Kidney epithelial cell (primary cell): ENCODE measurements at regions not wholly inside any gene's neighbourhood (a gene's known extent, or its start where the extent isn't known, plus 50 kb on each side); places are given as distances from the start of the nearest gene placed in this dataset.
"Not testable (repeated sequence)": the region's sequence is repeated elsewhere in the genome, so short reads cannot be mapped to it uniquely, and the experiment has no call there.

ENCODE experiments used
- DNase-seq: peaks from one replicate; pipeline ENCODE4 v3.0.0-alpha.2; 2010; ENCODE audit warnings: low read depth
- H3K27me3 ChIP-seq: 2 replicates; pipeline ENCODE4 v1.6.0; 2011; ENCODE audit warnings: low read length; ENCODE audit not compliant: control insufficient read depth, insufficient read depth
- H3K36me3 ChIP-seq: 2 replicates; pipeline ENCODE4 v1.5.1; 2011; ENCODE audit warnings: low read length; ENCODE audit not compliant: control insufficient read depth, insufficient read depth
- H3K4me3 ChIP-seq: 2 replicates; pipeline ENCODE4 v1.5.1; 2011; ENCODE audit warnings: low read depth, mild to moderate bottlenecking, control low read depth, low read length
- TF ChIP-seq, protein P1 (sequence below): IDR thresholded peaks from 2 replicates; pipeline ENCODE4 v1.5.1; 2011; ENCODE audit warnings: mild to moderate bottlenecking, moderate library complexity, low read length, control low read depth, inconsistent platforms; ENCODE audit not compliant: insufficient read depth, poor library complexity, severe bottlenecking

DNA sequence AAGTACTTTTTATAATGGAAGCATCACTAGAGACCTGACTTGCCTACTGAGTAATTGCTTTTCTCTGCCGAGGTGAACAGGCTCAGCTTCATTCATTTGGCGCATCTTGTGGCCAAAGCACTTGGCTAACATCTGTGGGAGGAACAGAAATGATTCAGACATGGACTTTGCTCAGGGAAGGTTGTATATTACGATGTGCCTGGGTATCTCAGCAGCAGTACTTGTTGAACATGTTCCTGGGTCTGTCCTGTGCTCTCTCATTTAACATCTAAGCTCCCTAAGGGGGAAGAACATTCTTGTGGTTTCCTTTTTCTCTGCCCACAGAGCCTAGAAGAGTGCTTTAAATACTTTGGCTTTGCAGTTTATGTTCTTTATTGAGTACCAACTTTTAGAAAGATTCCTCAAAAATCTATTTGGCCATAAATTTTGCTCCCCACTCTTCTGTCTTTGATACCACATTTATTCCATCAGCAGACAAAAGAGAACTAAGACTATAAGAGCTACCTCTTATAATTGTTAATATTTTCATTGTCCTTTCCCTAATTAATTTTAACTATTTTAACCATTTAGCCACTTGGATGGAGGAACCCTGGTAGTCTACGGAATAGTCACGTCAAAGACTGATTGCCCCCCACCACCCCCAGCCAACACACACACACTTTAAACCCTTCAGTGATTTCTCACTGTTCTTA lies 101.2 kb upstream of the EGLN3 start:
- Histone ChIP-seq H3K36me3 (no peaks in the 10 kb centered on the region), H3K27me3 (no peaks in the 10 kb centered on the region), H3K4me3 (no peak overlapping the region)
- peak; percentile 77 for DNase-seq
- TF ChIP-seq, protein P1, sequence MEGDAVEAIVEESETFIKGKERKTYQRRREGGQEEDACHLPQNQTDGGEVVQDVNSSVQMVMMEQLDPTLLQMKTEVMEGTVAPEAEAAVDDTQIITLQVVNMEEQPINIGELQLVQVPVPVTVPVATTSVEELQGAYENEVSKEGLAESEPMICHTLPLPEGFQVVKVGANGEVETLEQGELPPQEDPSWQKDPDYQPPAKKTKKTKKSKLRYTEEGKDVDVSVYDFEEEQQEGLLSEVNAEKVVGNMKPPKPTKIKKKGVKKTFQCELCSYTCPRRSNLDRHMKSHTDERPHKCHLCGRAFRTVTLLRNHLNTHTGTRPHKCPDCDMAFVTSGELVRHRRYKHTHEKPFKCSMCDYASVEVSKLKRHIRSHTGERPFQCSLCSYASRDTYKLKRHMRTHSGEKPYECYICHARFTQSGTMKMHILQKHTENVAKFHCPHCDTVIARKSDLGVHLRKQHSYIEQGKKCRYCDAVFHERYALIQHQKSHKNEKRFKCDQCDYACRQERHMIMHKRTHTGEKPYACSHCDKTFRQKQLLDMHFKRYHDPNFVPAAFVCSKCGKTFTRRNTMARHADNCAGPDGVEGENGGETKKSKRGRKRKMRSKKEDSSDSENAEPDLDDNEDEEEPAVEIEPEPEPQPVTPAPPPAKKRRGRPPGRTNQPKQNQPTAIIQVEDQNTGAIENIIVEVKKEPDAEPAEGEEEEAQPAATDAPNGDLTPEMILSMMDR = no peak

DNA sequence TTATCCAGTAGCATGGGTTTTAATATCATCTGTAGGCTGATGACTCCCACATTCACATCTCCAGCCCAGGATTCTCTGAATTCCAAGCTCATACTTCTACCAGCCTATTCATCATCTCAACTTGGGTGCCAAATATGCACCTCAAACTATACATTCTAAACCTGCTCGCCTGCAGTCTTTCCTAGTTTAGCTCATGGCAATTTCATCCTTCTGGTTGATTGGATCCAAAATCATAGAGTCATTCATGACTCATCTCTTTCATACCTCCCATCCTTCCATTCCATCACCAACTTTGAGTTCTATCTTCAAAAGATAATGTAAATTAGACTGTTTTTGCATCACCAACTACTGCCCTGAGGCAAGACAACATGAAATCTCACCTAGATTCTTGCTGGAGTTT lies 99.7 kb upstream of the EGLN3 start:
- no peak overlapping the region for H3K4me3 ChIP-seq
- TF ChIP-seq, protein P1 = no peak
- no peaks in the 10 kb centered on the region for H3K27me3 ChIP-seq
- no peaks in the 10 kb centered on the region for H3K36me3 ChIP-seq
- DNase-seq = no peak

DNA sequence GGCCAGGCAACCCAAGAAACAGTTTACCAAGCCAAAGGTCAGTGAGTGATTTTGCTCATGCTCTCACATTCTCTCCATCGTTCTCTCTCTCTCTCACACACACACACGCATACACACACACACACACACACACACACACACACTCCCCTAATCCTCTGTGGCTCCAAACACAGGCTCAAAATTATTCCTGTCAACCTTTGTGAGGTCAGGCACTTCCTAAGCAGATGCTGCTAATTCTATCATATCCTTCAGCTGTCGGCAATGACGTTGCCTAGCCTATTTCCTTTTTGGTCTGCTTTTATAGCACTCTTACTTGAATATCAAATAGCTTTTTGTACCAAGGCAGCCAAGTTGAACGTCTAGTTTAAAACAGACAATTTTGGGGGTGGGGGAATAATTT lies 98.9 kb upstream of the EGLN3 start:
- TF ChIP-seq, protein P1 = no peak
- Histone ChIP-seq H3K4me3 (no peak overlapping the region), H3K27me3 (no peaks in the 10 kb centered on the region), H3K36me3 (no peaks in the 10 kb centered on the region)
- DNase-seq = no peak

DNA sequence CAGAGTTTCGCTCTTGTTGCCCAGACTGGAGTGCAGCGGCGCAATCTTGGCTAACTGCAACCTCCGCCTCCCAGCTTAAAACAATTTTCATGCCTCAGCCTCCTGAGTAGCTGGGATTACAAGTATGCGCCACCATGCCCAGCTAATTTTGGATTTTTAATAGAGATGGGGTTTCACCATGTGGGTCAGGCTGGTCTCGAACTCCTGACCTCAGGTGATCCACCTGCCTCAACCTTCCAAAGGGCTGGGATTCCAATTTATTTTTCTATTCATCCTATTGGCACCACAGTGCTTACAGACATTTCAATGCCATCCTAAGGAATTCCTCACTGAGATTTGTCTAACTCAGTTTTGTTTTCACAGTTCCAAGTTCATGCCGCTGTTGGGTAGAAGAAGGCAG lies 98.3 kb upstream of the EGLN3 start:
- H3K36me3 ChIP-seq, H3K27me3 ChIP-seq, DNase-seq, H3K4me3 ChIP-seq: not testable (repeated sequence)

DNA sequence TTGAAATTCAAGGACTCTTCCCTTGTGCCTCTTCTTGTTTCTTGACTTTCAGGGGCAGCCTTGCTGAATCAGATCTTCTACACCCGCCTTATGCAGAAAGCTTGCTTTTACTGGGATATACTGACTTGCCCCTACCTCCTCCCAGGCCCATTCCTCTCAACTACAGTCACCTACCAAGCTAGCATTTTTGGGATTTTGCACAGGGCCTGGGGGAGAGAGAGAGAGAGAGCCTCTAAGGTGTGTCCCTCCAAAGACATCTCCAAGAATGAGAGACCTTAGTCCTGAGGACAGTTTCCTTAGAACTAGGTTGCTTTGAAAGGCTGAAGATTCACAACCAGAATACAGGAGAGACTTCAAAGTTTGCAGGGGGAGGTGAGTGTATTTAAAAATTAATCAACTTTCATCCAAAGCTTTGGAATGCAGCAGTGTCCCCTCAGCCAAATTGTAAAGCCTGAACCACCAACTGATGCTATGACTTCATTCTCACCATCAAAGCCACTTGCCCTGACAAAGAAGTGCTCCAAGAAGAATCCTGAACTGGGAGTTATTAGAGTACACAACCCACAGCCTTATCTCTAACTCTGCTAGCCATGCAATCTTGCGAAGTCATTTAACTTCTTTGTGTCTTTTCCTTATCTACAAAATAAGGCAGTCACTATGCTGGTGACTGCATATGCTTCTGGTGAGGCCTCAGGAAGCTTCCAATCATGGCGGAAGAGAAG lies 96.1 kb upstream of the EGLN3 start:
- TF ChIP-seq, protein P1 = no peak
- H3K36me3 ChIP-seq = no peaks in the 10 kb centered on the region
- H3K4me3 ChIP-seq = no peak overlapping the region
- DNase-seq = no peak
- no peaks in the 10 kb centered on the region for H3K27me3 ChIP-seq

DNA sequence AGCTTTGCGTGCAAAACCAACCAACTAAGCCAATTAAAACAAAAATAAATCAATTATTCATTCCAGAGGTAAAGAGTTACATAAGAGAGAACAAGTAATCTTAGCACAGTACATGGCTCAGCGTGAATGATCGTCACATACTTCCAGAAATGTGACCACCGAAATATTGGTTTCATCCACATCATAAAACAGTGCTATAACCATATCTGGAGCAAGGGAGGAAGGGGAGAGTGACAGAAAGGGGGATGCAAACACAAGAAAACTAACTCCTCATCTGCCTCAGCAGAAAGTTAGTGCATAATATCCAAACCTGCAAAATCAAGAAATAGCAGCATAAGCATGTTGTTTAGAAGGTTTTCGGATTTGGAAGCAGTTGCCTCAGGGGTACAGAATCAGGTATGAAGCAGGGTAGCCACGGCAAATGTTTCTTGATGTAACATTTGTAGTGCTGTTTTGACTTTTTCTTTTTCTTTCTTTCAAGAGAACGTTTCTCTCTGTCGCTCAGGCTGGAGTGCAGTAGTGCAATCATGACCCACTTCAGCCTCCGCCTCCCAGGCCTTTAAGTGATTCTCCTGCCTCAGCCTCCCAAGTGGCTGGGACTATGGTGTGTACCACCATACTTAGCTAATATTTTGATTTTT lies 93.9 kb upstream of the EGLN3 start:
- no peak for DNase-seq

More for the DNA sequence above, 93.9 kb upstream of the EGLN3 start:
- H3K27me3 ChIP-seq = no peaks in the 10 kb centered on the region
- TF ChIP-seq, protein P1 = no peak
- H3K4me3 ChIP-seq = no peak overlapping the region
- no peaks in the 10 kb centered on the region for H3K36me3 ChIP-seq
